ENCODE measurements at regions not wholly inside any gene's neighbourhood (a gene's known extent, or its start where the extent isn't known, plus 50 kb on each side); places are given as distances from the start of the nearest gene placed in this dataset.

DNA sequence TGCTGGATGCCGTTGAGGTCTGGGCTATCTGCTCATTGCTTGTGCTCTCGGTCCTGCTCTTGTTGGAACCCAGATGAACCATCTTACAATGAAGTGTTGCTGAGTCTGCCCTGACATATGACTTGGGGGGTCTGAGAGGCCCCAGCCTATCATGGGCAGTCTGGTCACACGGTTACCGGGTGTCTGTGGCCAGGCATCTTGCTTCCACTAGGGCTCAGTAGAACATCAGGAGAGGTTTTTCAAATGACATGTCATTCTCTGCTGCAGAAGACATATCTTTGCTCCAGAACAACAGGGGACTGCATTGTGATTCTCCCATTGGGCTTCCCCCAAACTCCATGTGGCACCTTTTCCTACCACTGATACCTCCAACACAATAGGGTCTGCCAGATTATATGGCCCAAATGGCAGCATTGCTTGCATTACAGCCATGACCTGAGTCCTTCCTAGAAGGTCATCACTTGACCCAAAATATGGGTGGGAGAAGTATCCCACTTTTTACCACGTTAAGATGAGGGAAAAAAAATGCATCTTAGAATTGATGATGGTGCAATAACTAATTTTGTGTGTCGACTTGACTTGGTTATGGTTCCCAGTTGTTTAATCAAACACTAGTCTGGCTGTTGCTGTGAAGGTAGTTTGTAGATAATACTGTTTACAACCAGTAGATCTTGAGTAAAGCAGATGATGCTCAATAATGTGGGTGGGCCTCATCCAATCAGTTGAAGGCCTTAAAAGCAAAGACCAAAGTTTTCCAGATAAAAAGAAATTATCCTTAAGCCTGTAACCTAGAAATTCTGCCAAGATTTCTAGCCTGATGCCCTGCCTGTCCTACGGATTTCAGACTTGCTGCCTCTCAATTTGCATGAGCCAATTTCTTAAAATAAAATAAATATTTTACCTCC lies 241.0 kb downstream of the QKI start:
- no peak for DNase-seq (ENCODE audit: low spot score)

DNA sequence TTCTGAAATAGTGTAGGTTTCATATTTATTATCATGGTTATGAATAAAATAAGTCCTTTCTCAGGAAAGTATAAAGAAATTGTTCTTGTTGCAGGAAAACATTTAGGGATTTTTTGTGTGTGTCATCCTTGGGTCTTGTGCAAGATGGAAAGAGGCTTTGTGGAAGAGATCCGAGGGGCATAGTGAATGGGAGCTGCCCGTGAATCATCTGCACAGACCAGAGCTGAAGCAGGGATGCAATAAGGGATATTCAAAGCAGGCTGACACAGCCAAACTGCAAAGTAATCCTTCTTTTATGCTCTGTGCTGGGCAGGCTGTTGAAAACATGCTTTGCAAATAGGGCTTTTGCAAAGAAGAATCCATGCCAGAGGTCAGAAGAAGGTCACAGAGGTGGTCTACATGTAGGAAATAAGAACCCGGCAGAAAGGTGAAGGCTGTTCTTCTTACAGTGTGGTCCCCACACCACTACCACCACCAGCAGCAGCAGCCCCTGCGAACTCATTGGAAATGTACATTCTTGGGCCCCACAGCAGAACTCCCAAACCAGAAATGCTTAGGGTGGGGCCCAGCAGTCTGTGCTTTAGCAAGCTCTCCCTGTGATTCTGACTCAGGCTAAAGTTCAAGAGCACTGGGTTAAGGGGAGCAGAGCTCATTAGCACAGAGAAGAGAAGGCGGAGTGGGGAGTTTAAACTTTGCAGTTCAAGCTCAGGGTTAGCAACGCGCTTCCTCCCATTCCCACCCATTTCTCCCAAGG lies 237.6 kb downstream of the QKI start:
- DNase-seq (ENCODE audit: low spot score) = no peak

DNA sequence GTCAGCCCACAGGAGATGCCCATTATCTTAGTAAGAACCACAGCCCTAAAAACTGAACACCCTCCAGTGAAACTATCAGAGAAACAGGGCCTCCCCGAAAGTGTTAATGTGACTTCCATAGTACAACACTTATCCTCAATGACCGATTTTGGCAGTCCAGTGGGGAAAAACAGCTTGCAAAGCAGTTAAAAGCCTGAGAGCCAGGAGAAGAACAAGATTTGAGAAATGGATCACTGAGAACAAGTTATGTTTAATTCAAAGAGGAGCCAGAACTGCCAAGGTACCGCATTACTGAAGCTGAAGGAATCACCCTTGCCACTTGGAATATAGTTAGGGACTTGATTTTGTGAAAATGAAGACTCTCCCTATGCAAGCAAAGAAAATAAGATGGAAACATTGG lies 236.9 kb downstream of the QKI start:
- DNase-seq (ENCODE audit: low spot score) = no peak

DNA sequence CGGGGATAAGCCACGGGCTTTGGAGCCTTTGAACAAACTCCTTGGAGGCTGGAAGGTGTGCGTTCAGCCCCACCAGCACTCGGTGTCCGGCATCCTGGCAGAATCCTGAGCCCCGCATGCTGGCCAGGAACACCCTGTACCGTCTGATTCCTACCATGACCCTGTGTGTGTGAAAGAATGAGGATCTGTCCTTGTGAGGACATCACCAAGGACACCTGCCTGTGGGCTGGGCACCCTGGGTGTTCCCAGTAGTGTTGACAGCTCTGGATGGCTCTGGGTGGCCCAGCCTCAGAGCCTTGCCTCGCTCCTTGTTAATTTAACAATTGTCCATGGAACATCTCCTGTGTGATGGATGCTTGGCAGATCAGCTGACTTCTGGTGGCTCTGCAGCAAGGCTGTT lies 234.3 kb downstream of the QKI start:
- no peak for DNase-seq (ENCODE audit: low spot score)

DNA sequence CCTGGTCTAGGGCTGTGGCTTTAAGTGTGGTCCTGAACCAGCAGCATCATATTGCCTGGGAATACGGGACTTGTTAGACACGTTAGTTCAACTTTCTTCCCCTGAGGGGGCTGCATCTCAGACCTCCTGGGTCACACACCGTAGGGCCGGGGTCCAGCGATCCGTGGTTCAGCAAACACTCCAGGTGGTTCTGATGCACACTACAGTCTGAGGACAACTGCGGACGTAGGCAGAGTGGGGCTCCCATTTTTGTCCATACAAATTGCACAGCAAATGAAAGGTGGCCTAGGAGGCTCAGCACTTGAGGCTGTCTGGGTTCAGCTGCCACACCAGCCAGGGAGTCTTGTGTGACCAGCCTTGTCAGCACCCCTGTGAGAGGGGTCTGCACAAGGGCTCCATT lies 233.1 kb downstream of the QKI start:
- no peak for DNase-seq (ENCODE audit: low spot score)

DNA sequence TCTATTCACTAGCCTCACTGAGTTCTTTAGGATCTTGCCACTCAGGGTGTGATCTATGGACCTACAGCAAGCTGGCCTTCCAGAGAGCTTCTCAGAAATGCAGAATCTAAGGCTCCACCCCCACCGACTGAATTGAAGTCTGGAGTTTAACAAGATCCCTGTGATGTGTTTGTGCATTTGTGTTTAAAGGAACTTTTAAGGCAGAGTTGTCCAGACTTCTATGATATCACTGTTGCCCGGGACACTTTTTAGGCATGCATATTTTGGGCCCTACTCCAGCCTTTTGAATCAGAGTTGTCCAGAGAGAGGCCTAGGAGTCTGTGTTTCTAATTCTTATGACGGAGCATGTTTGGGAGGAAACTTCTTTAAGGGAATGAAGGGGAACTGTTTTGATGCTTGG lies 232.3 kb downstream of the QKI start:
- no peak for DNase-seq (ENCODE audit: low spot score)

DNA sequence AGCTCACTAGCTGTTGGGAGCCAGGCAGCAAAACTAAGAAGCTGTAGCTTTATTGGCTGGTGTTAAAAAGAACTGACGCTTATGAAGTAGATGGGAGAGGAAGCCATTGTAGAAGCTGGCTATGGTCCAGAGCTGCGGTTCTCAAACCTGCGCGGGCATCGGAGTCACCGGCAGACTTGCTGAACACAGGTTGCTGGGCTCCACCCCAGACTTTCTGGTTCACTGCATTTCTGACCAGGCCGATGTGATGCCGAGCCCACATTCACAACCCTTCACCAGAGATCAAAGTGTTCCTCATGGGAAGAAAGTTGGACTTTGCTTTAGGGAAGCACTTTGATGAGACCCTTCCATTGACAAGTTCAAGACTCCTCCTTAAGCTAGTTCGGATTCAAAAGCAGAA lies 231.6 kb downstream of the QKI start:
- DNase-seq (ENCODE audit: low spot score) = no peak

DNA sequence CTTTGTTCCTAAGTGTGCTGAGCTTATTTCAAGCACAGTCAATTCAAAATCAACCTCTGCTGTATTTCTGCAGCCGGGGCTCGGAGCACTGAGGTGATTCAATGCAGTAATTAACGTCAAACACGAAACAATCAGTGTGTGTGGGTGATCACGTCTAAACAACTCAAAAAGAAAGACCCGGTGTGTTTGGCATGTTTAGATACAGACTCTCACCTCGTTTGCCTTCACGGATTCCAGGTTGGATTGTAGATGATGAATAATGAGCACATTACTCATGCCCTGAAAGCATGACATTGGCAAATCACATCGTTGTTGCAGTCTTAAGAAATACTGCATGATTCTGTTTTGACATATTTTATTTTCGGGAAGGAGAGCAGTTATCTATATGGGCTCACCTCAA lies 231.0 kb downstream of the QKI start:
- no peak for DNase-seq (ENCODE audit: low spot score)

DNA sequence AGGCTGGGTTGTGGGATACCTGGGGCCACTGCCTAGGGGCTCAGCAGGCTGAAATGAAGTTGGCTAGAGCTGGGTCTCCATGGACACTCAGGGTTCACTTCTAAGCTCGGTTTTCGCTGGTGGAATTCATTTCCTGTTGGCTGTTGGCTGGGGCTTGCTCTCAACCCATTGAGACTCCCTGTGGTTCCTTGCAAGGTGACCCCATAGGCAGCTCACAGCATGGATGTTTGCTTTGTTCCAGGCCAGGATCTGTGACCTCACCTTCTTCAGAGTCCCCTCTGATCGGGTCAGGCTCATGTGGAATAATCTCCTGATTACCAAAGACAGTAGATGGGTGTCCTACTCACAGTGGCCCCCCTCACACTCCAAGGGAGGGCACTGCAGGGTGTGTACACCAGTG lies 229.3 kb downstream of the QKI start:
- no peak for DNase-seq (ENCODE audit: low spot score)

DNA sequence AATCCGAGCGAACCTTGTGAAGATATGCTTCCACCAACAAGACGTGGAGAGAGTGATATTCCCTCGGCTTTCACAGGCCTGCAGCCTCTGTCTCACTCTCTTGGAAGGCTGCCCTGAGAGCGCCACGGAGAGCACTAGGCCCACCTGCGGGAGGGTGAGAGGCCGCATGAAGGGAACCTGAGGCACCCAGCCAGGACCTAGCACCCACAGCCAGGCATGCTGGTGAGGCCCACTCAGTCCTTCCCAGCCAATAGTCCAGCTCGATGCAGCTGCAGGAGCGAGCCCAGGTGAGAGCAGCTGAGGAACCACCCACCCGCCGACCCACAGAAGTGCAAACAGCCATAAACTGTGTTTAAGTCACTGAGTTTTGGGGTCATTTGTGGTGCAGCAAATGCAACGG lies 227.2 kb downstream of the QKI start:
- DNase-seq (ENCODE audit: low spot score) = no peak

DNA sequence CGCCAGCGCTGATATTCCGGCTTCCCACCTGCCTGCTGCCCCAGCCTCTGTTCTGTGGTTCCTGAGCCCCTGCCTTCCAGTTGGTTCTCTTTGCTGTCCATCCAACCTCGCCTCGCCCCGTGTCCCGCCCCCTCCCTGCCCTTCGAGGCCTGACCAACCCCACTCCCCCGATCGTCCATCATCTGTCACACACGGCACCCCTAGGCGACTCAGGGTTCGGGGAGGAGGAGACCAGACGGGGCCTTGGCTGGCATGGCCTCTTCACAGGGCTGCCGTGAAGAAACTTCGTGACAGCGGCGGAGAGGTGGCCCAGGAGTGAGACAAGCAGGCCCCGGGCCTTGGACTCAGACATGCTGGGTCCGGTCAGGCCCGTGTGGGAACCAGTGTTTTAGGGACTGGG lies 226.1 kb downstream of the QKI start:
- DNase-seq (ENCODE audit: low spot score) = no peak

DNA sequence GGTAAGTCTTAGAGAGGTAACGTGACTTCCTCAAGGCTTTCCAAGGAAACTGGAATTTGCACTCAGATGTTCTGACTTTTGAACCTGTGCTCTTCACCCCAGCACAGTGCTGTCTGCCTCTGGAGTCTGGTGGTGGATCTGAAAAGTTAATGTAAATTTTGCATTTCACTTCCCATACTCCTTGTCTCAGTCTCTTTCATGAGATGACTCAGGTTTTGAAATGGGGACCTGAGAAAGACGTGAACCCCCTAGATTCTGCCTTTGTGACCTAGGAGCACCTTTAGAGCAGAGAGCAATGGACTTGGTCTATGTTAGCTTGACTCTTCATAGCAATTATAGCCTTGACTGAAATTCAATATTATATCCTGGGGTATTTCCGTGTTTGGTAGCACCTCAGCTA lies 223.0 kb downstream of the QKI start:
- DNase-seq (ENCODE audit: low spot score) = no peak

DNA sequence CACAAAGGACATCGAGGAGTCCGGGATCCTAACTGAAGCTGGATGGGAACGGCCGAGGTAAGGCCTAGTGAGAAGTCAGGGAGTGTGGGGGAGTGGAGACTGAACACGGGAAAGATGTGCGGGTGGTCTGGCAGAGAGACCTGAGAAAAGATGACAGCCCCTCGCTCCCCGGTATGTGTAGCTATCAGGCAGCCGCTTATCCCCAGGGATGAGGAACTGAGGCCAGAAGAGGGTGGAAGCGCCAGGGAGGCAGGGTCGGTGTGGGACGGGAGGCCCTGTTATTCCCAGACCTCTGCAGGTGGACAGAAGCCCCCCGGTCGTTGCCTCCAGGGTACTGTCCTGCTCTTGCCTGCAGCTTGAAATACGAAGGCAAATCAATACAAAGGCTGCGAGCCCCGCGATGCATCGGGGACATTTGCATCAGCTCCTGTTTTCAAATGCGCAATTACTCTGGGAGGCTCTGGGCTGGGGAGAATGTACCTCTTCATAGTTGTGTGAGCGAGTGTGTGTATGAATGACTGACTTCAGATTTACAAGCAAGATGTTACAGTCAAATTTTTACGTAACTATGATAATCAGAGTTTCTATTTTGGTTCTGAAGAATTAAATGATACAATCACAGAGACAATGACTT lies 221.3 kb downstream of the QKI start:
- DNase-seq (ENCODE audit: low spot score) = no peak

DNA sequence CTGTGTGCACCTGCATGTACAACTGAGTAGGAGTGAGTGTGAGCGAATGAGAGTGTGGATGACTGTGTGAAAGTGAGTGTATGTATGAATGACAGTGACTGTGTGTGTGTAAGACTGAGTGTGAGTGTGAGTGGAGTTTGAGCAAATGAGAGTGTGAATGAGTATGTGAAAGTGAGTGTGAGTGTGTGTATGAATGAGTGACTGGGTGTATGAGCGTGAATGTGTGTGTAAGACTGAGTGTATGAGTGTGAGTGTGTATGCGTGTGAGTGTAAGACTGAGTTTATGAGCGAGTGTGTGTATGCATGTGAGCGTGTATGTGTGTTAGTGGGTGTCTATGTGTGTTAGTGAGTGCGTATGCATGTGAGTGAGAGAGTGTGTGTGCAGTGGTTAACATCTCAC lies 220.8 kb downstream of the QKI start:
- no peak for DNase-seq (ENCODE audit: low spot score)

DNA sequence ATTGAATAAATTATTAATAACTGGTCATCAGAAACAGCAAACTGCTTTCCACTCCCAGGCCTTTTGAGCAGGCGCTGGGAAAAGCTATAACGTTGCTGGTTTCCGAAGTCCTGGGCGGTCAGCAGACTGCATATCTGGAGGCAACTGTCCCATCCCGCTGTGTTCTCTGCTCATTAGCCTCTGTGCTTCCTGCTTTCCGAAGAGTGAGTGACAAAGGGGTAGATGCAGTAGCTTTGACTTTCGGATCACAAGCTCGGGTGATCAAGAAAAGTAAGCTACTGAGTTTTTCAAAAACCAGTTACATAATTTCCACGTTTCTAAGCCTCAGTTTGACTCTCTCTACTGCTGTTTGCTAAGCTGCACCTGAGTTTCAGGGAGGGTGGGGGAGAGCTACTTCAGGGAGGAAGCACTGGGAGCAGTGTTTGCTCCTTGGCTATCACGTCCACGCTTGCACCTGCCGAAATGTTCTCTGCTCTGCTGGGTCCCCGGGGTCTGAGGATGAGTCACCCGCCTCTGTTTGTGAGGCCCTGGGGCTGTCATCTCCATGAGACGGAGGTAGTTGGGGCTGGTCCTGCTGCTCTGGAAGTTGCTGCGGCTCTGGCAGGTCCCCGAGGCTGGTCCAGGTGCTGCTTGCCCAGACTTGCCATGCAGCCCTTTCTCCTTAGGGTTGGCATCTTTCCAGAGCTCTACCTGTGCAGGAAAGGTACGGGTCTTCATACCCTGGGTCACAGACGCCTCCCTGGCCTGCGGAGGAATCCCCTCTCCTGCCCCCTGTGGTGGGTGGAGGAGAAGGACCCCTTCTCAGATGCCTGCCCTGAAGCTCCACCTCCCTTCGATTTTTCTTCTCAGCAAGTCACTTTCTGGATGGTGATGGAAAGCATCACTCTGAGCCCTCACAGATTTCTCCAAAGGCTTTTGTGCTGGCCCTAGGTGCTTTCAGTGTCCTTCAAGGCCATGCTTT lies 220.0 kb downstream of the QKI start:
- no peak for DNase-seq (ENCODE audit: low spot score)

DNA sequence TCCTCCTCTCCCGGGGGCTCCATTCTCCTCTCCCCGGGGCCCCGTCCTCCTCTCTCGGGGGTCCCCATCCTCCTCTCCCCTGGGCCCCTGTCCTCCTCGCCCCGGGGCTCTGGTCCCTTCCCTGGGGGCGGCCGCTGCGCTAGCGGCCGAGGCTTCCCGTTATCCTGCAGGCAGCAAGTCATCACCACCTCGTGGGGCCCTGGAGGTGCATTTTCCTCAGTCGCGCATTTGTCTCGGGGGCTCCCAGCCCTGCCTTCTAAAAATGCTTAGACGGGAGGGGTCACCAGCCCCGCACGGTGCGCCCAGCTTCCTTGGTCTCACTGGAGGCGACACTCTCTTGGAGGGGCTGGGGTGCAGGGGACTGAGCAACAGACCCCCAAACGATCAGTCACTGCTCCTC lies 216.5 kb downstream of the QKI start:
- no peak for DNase-seq (ENCODE audit: low spot score)

DNA sequence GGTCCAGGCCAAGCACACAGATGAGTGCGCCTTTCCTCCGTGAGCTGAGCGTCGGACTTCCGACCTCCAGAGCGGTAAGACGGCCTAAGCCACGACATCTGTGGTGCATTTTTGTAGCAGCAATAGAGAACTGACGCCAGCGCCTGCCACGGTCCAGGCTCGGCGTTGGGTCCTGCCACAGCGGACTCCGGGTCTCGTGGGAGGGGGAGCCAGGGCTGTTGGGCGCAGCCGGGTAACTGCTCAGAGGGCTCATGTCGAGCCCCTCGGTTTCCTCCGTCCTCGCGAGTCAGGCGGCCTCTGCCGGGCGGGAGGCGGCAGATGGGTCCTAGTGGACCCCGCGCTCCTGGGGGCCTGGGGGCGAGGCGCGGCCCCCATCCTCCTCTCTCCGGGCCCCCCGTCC lies 216.1 kb downstream of the QKI start:
- no peak for DNase-seq (ENCODE audit: low spot score)

DNA sequence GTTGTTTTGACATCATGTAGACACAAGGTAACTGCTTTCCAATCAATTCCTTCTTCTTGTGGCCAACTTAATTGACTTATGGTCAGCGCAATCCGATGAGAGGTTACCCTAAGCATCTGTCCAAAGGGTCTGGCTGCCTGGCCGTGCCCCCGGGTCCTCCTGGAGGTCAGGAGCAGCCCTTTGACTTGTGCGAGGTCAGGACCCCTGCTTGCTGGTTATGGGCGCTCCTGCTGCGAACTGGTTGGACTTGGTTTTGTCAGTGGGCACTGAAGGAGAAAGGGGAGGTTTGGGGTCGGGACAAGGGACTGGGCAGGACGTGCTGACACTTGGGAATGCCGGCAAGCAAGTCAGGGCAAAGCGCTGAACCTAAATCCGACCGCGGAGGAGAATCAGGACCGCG lies 215.6 kb downstream of the QKI start:
- no peak for DNase-seq (ENCODE audit: low spot score)

All from RKO (cell line).